ENCODE measurements at regions not wholly inside any gene's neighbourhood (a gene's known extent, or its start where the extent isn't known, plus 50 kb on each side); places are given as distances from the start of the nearest gene placed in this dataset.

DNA sequence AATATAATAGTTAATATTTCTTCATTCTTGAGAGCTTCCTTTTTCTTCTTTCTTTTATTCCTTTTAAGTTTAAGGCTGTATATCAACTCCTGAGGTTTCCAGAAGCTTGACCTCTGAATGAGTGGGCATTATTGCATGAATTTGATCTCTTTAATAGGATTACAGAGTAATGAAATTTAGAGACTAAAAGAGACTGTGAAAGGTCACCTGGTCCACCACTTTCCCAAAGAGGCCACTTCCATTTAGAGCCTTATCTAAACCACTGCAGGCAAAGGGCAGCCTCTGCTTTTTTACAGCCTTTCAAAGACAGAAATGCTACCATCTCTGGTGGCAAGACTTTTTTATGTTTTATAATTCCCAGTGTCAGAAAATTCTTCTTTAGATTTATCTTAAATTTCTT lies 215.3 kb upstream of the HS3ST5 start:
- DNase-seq (ENCODE audit: low read depth, low spot score), result no peak
- Histone ChIP-seq H3K27me3 (ENCODE audit: control insufficient read depth in 2 of 2, insufficient read depth in 2 of 2, low read length in 2 of 2) (no peaks in the 10 kb centered on the region), H3K27ac (ENCODE audit: insufficient read depth, low read depth, low read length) (no peak overlapping the region), H3K36me3 (ENCODE audit: control insufficient read depth in 2 of 2, extremely low read depth in 1 of 2, insufficient read depth in 2 of 2, low read length in 2 of 2) (no peaks in the 10 kb centered on the region), H3K4me1 (ENCODE audit: control insufficient read depth, extremely low read depth, insufficient read depth, low read length) (no peaks in the 10 kb centered on the region), H3K9ac (replicated peaks; ENCODE audit: extremely low read depth, insufficient read depth, low read length) (no peak overlapping the region), H3K9me1 (replicated peaks; ENCODE audit: control insufficient read depth, extremely low read depth, insufficient read depth, low read length) (no peaks in the 10 kb centered on the region), H3K4me2 (ENCODE audit: insufficient read depth, low read length) (no peak overlapping the region), H3K79me2 (ENCODE audit: control insufficient read depth, insufficient read depth, low read length) (no peaks in the 10 kb centered on the region), H3K4me3 (replicated peaks in 1 of 3; ENCODE audit: insufficient read depth in 1 of 3, low read depth in 1 of 3, low read length in 3 of 3) (no peak overlapping the region), H4K20me1 (replicated peaks; ENCODE audit: control insufficient read depth, extremely low read depth, insufficient read depth, low read length) (no peaks in the 10 kb centered on the region), H3K9me3 (replicated peaks; ENCODE audit: control insufficient read depth, insufficient read depth, low read length) (no peaks in the 10 kb centered on the region), H2AFZ (ENCODE audit: low read depth, low read length) (no peak overlapping the region)
- TF ChIP-seq EZH2 (IDR thresholded peaks at IDR 0.05; ENCODE audit: borderline replicate concordance, low read depth, low read length, severe bottlenecking), result no peak
- no peak for TF ChIP-seq POLR2A (IDR thresholded peaks at IDR 0.05; ENCODE audit: low read depth, low read length)
- TF ChIP-seq, protein P1, sequence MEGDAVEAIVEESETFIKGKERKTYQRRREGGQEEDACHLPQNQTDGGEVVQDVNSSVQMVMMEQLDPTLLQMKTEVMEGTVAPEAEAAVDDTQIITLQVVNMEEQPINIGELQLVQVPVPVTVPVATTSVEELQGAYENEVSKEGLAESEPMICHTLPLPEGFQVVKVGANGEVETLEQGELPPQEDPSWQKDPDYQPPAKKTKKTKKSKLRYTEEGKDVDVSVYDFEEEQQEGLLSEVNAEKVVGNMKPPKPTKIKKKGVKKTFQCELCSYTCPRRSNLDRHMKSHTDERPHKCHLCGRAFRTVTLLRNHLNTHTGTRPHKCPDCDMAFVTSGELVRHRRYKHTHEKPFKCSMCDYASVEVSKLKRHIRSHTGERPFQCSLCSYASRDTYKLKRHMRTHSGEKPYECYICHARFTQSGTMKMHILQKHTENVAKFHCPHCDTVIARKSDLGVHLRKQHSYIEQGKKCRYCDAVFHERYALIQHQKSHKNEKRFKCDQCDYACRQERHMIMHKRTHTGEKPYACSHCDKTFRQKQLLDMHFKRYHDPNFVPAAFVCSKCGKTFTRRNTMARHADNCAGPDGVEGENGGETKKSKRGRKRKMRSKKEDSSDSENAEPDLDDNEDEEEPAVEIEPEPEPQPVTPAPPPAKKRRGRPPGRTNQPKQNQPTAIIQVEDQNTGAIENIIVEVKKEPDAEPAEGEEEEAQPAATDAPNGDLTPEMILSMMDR (IDR thresholded peaks at IDR 0.05; ENCODE audit: extremely low read depth in 1 of 2, insufficient read depth in 1 of 2, low read depth in 1 of 2, low read length in 2 of 2), result no peak
- no peak for TF ChIP-seq MYC (IDR thresholded peaks at IDR 0.05; ENCODE audit: low read depth, low read length)
- TF ChIP-seq POLR2AphosphoS5 (IDR thresholded peaks at IDR 0.05; ENCODE audit: insufficient read depth, low read depth, low read length), result no peak
- TF ChIP-seq FOS (IDR thresholded peaks at IDR 0.05; ENCODE audit: borderline replicate concordance, insufficient read depth, low read length), result no peak
- no peak for TF ChIP-seq JUN (IDR thresholded peaks at IDR 0.05; ENCODE audit: borderline replicate concordance, insufficient read depth, insufficient read length, low read depth)
- TF ChIP-seq, protein P2, sequence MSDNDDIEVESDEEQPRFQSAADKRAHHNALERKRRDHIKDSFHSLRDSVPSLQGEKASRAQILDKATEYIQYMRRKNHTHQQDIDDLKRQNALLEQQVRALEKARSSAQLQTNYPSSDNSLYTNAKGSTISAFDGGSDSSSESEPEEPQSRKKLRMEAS (IDR thresholded peaks at IDR 0.05; ENCODE audit: insufficient read depth, insufficient read length), result no peak
- TF ChIP-seq GATA2 (IDR thresholded peaks at IDR 0.05; ENCODE audit: insufficient read depth, insufficient read length, low read depth, low read length), result no peak
- intact Hi-C loops (cut with micrococcal nuclease), result no loop called here
- no TSS peak for BruUV-seq (replicated peaks)
- ChIA-PET CTCF (no interaction called here), POLR2A (no interaction called here)
- dilution Hi-C loops (cut with MboI; ENCODE audit: extremely low pct_ligation_motif_present, low sequenced_read_pairs), result no loop called here
- FAIRE-seq, result no peak
